ENCODE measurements at regions not wholly inside any gene's neighbourhood (a gene's known extent, or its start where the extent isn't known, plus 50 kb on each side); places are given as distances from the start of the nearest gene placed in this dataset.
"Not testable (repeated sequence)": the region's sequence is repeated elsewhere in the genome, so short reads cannot be mapped to it uniquely, and the experiment has no call there.

DNA sequence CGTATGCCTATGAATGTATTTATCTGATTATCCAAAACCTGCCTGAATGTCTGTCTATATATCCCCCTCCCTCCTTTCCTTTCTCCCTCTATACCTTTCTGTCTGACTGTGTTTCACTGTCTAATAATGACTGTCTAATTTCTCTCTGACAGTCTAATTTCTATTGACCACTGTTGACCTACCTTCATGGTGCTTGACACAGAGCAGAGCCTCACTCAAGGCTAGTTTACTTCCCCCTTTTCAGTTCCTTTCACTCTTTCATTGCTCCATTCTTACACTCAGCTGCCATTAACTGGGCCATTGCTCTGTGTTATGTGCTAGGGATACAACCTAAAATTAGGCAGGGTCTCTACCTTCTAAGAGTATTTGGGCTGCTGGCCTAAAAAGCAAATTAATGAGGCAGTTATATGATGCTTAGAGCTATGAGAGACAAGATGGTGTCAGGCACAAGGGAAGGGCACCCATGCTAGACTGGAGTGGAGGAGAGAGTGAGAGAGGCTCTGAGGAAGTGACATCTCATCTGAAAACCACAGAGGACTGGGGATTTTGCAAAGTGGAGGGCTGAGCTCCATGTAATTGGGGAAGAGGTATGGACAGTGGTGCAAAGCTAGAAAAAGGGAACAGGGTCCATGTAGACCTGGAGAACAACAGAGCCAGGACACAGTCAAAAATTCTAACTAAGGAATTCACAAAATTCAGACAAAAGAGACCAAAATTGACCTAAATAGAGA, 348.6 kb upstream of the CHRNA7 start:
- H3K9me3 ChIP-seq; DNase-seq (ENCODE audit: low spot score); H3K4me3 ChIP-seq; H3K4me1 ChIP-seq (ENCODE audit: control insufficient read depth in 1 of 2, low read depth in 2 of 2); ATAC-seq (ENCODE audit: insufficient number of reproducible peaks, low FRiP score, low read depth); H3K27me3 ChIP-seq (replicated peaks; ENCODE audit: insufficient read depth); H3K27ac ChIP-seq; H3K36me3 ChIP-seq: not testable (repeated sequence)

GRCh38 chr15:31687088-31687487, 343.2 kb upstream of the CHRNA7 start:
- H3K4me3 ChIP-seq; H3K9me3 ChIP-seq; ATAC-seq (ENCODE audit: insufficient number of reproducible peaks, low FRiP score, low read depth); H3K4me1 ChIP-seq (ENCODE audit: control insufficient read depth in 1 of 2, low read depth in 2 of 2); H3K36me3 ChIP-seq; H3K27me3 ChIP-seq (replicated peaks; ENCODE audit: insufficient read depth); DNase-seq (ENCODE audit: low spot score); H3K27ac ChIP-seq: not testable (repeated sequence)

GRCh38 chr15:31696509-31696908, 333.8 kb upstream of the CHRNA7 start:
- not testable (repeated sequence) for H3K27me3 ChIP-seq (replicated peaks; ENCODE audit: insufficient read depth); H3K36me3 ChIP-seq; H3K9me3 ChIP-seq; H3K27ac ChIP-seq; DNase-seq (ENCODE audit: low spot score); ATAC-seq (ENCODE audit: insufficient number of reproducible peaks, low FRiP score, low read depth); H3K4me3 ChIP-seq; H3K4me1 ChIP-seq (ENCODE audit: control insufficient read depth in 1 of 2, low read depth in 2 of 2)

DNA sequence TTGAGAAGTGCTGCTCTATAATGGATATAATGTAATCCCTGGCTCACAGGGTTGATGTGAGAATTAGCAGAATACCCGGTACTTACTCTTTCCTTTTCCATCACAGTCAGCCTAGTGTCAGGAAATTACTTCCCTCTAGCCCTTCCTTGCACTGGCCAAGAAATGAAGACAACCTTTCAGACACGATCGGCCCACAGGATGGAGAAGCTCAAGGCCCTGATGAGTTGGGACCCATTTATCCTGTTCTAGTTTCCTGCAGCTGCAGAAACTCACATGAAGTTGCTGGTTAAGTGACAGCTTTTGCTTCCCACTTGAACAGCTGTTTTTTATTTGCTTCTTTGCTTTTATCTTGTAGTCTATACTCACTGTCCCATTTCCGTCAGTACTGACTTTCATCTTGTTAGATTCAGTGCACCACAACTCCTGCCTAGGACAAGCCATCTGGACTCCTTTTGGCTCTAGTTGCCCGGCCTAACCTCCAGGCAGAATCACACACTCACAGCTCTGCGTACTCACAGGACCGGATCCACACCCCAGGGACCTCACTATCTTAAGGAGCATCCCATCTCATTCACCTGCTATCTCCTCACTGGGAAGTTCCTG, 325.1 kb upstream of the CHRNA7 start:
- not testable (repeated sequence) for ATAC-seq (ENCODE audit: insufficient number of reproducible peaks, low FRiP score, low read depth); H3K9me3 ChIP-seq; H3K36me3 ChIP-seq; H3K4me3 ChIP-seq; H3K27ac ChIP-seq; H3K4me1 ChIP-seq (ENCODE audit: control insufficient read depth in 1 of 2, low read depth in 2 of 2); DNase-seq (ENCODE audit: low spot score); H3K27me3 ChIP-seq (replicated peaks; ENCODE audit: insufficient read depth)

GRCh38 chr15:31707944-31708702, 322.2 kb upstream of the CHRNA7 start:
- DNase-seq (ENCODE audit: low spot score); H3K4me1 ChIP-seq (ENCODE audit: control insufficient read depth in 1 of 2, low read depth in 2 of 2); H3K36me3 ChIP-seq; H3K9me3 ChIP-seq; ATAC-seq (ENCODE audit: insufficient number of reproducible peaks, low FRiP score, low read depth); H3K27me3 ChIP-seq (replicated peaks; ENCODE audit: insufficient read depth); H3K4me3 ChIP-seq; H3K27ac ChIP-seq: not testable (repeated sequence)

DNA sequence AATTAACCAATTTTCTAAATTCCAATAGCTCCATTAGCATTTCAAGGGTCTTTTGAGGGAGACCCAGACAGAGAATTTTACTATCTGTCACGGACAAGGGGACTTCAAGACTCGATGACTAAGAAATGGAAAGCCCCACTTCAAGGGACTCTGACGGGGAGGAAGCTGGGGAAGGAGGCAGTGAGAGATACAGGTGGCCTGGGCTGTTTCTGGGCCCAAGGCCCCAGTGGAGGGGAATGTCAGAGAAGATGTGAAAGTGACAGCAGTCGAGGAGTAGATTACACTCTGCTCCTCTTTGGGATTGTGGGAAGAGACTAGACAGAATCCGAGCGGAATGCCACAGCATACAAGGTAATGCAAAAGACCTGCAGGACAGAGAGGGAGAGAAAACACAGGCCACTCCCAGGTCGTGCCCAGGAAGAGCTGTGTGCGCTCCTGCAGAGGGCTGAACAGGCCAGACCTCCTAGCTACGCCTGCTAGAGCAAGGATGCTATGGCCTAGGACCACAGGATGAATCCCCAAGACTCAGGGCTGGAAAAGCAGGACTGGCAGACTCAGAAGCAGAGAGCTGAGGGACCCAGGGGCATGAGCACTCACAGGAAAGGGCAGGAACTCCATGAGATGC, 321.5 kb upstream of the CHRNA7 start:
- not testable (repeated sequence) for H3K4me3 ChIP-seq; H3K9me3 ChIP-seq; H3K36me3 ChIP-seq; H3K27ac ChIP-seq; H3K4me1 ChIP-seq (ENCODE audit: control insufficient read depth in 1 of 2, low read depth in 2 of 2); ATAC-seq (ENCODE audit: insufficient number of reproducible peaks, low FRiP score, low read depth); H3K27me3 ChIP-seq (replicated peaks; ENCODE audit: insufficient read depth); DNase-seq (ENCODE audit: low spot score)

DNA sequence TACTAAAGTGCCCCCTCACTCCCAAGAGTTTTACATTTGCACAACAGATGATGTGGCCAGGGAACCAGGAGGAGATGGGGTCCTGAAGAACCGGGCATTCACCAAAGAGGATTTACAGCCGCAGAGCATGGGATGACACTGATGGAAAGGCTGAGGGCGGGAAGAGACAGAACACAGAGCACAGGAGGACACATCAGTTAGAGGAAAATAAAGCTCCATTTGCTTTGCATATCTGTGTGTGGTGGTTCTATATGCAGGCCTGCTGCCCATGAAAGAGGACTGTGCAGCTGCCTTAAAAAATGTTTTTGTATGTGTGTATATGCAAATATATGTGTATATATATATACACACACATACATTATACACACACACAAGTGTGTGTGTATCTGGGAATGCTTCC, 320.8 kb upstream of the CHRNA7 start:
- DNase-seq (ENCODE audit: low spot score); H3K4me1 ChIP-seq (ENCODE audit: control insufficient read depth in 1 of 2, low read depth in 2 of 2); H3K27ac ChIP-seq; H3K4me3 ChIP-seq; H3K27me3 ChIP-seq (replicated peaks; ENCODE audit: insufficient read depth); H3K9me3 ChIP-seq; H3K36me3 ChIP-seq; ATAC-seq (ENCODE audit: insufficient number of reproducible peaks, low FRiP score, low read depth): not testable (repeated sequence)

DNA sequence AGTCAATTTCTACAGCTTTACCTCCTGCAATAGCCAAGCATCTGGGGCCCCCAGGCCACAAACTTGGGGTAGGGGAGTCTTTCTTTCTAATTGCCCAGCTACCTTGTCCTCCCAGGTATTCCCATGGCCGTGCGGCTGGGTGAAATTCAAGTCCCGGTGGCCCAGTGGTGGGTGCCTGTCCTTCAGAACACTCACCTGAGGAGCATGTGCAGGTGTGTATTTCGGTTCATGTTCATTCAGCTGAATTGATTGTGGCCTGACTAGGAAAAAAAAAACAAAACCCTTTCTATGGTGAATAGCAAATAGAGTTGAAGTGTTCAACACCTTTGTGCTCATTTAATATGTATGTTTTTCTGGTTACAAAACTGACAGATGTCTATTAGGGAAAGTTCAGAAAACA, 319.5 kb upstream of the CHRNA7 start:
- ATAC-seq (ENCODE audit: insufficient number of reproducible peaks, low FRiP score, low read depth); H3K4me3 ChIP-seq; DNase-seq (ENCODE audit: low spot score); H3K9me3 ChIP-seq; H3K36me3 ChIP-seq; H3K27me3 ChIP-seq (replicated peaks; ENCODE audit: insufficient read depth); H3K27ac ChIP-seq; H3K4me1 ChIP-seq (ENCODE audit: control insufficient read depth in 1 of 2, low read depth in 2 of 2): not testable (repeated sequence)

DNA sequence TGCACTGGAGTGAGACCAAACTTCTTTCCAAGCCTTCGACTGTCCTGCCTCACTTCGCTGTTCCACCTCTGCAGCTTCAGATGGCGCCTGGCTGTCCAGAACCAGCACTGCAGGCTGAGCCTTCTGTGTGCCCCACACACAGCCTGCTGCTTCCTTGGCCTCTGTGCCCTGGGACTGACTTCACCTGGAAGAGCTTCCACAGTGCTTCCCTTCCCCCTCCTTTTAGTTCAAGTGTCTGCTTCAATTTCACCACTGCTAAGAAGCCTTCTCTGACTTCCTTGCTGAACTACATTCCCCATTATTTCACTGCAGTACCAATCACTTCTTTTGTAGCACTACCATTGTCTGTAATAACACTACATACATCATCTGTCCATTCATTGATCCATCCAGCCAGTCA, 315.1 kb upstream of the CHRNA7 start:
- not testable (repeated sequence) for H3K36me3 ChIP-seq; H3K27ac ChIP-seq; H3K4me3 ChIP-seq; H3K9me3 ChIP-seq; DNase-seq (ENCODE audit: low spot score); H3K27me3 ChIP-seq (replicated peaks; ENCODE audit: insufficient read depth); H3K4me1 ChIP-seq (ENCODE audit: control insufficient read depth in 1 of 2, low read depth in 2 of 2); ATAC-seq (ENCODE audit: insufficient number of reproducible peaks, low FRiP score, low read depth)

GRCh38 chr15:31718625-31719024, 311.7 kb upstream of the CHRNA7 start:
- H3K27me3 ChIP-seq (replicated peaks; ENCODE audit: insufficient read depth); ATAC-seq (ENCODE audit: insufficient number of reproducible peaks, low FRiP score, low read depth); H3K9me3 ChIP-seq; H3K4me1 ChIP-seq (ENCODE audit: control insufficient read depth in 1 of 2, low read depth in 2 of 2); H3K36me3 ChIP-seq; H3K27ac ChIP-seq; H3K4me3 ChIP-seq; DNase-seq (ENCODE audit: low spot score): not testable (repeated sequence)

- H3K4me3 ChIP-seq; DNase-seq (ENCODE audit: low spot score); H3K4me1 ChIP-seq (ENCODE audit: control insufficient read depth in 1 of 2, low read depth in 2 of 2); H3K36me3 ChIP-seq; H3K9me3 ChIP-seq; H3K27me3 ChIP-seq (replicated peaks; ENCODE audit: insufficient read depth); ATAC-seq (ENCODE audit: insufficient number of reproducible peaks, low FRiP score, low read depth); H3K27ac ChIP-seq: not testable (repeated sequence)
These were observed 310.8 kb upstream of the CHRNA7 start for GRCh38 chr15:31719396-31720022.

GRCh38 chr15:31723019-31723418, 307.3 kb upstream of the CHRNA7 start:
- not testable (repeated sequence) for H3K36me3 ChIP-seq; DNase-seq (ENCODE audit: low spot score); H3K27me3 ChIP-seq (replicated peaks; ENCODE audit: insufficient read depth); H3K4me1 ChIP-seq (ENCODE audit: control insufficient read depth in 1 of 2, low read depth in 2 of 2); ATAC-seq (ENCODE audit: insufficient number of reproducible peaks, low FRiP score, low read depth); H3K4me3 ChIP-seq; H3K27ac ChIP-seq; H3K9me3 ChIP-seq
